HG03354 (cell line): ENCODE measurements at regions not wholly inside any gene's neighbourhood (a gene's known extent, or its start where the extent isn't known, plus 50 kb on each side); places are given as distances from the start of the nearest gene placed in this dataset.
"Not testable (repeated sequence)": the region's sequence is repeated elsewhere in the genome, so short reads cannot be mapped to it uniquely, and the experiment has no call there.

ENCODE experiments used
- ATAC-seq: cut with Tn5 transposase; IDR thresholded peaks from one replicate; pipeline ENCODE4 v1.9.1; 2021; ENCODE audit warnings: mild to moderate bottlenecking; ENCODE audit not compliant: unreplicated experiment, poor library complexity, severe bottlenecking

- ATAC-seq = no peak
Measured at GRCh38 chr10:61280303-61280702, 172.9 kb downstream of the TMEM26 start.

GRCh38 chr10:61279400-61279799 lies 173.8 kb downstream of the TMEM26 start:
- peak; percentile 95 for ATAC-seq

- no peak for ATAC-seq
Measured at GRCh38 chr10:61278556-61278955, 174.6 kb downstream of the TMEM26 start.

GRCh38 chr10:61272781-61273180 lies 180.4 kb downstream of the TMEM26 start:
- no peak for ATAC-seq

GRCh38 chr10:61271127-61271780 lies 181.9 kb downstream of the TMEM26 start:
- ATAC-seq = no peak

GRCh38 chr10:61263518-61263917 lies 189.7 kb downstream of the TMEM26 start:
- ATAC-seq = no peak

- no peak for ATAC-seq
Measured at GRCh38 chr10:61262486-61263261, 190.5 kb downstream of the TMEM26 start.

GRCh38 chr10:61257956-61258496 lies 195.2 kb downstream of the TMEM26 start:
- no peak for ATAC-seq

- no peak for ATAC-seq
Measured at GRCh38 chr10:61257136-61257535, 196.0 kb downstream of the TMEM26 start.

- ATAC-seq = not testable (repeated sequence)
Measured at GRCh38 chr10:61252326-61252725, 200.9 kb downstream of the TMEM26 start.

GRCh38 chr10:61251089-61251488 lies 202.1 kb downstream of the TMEM26 start:
- no peak for ATAC-seq

GRCh38 chr10:61250131-61250530 lies 203.1 kb downstream of the TMEM26 start:
- no peak for ATAC-seq

GRCh38 chr10:61248013-61248412 lies 205.2 kb downstream of the TMEM26 start:
- no peak for ATAC-seq

- ATAC-seq = no peak
Measured at GRCh38 chr10:61244261-61244775, 208.9 kb downstream of the TMEM26 start.

GRCh38 chr10:61232780-61233179 lies 220.4 kb downstream of the TMEM26 start:
- ATAC-seq = no peak

- ATAC-seq = no peak
Measured at GRCh38 chr10:61225939-61226338, 227.2 kb downstream of the TMEM26 start.

- ATAC-seq = no peak
Measured at GRCh38 chr10:61223576-61223975, 229.6 kb downstream of the TMEM26 start.

GRCh38 chr10:61219696-61220095 lies 233.5 kb downstream of the TMEM26 start:
- ATAC-seq = no peak

- no peak for ATAC-seq
Measured at GRCh38 chr10:61217851-61218565, 235.2 kb downstream of the TMEM26 start.

GRCh38 chr10:61215246-61215645 lies 237.9 kb downstream of the TMEM26 start:
- no peak for ATAC-seq
